ENCODE measurements at regions not wholly inside any gene's neighbourhood (a gene's known extent, or its start where the extent isn't known, plus 50 kb on each side); places are given as distances from the start of the nearest gene placed in this dataset.

DNA sequence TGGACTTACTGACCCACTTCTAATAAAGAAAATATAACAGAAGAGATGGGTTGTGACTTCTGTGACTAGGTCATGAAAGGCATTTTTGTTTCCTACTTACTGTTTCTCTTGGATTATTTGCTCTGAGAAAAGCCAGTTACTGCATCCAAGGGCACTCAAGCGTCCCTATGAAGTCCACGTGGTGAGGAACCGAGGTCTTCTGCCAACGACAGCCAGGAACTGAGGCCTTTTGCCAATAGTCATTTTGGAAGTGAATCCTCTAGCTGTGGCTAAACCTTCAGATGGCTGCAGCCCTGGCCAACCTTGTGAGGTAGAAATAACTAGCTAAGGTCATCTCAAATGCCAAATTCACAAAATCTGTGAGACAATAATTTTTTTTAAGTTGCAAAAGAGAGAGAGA, 449.8 kb upstream of the RGPD4 start:
- no peak overlapping the region for H3K4me3 ChIP-seq (ENCODE audit: low read depth, low read length)
- no peak for DNase-seq (ENCODE audit: low read depth)
- no peak for TF ChIP-seq CTCF (IDR thresholded peaks at IDR 0.05; ENCODE audit: insufficient read depth, low read depth, low read length, missing control alignments)

GRCh38 chr2:107380912-107381311, 445.8 kb upstream of the RGPD4 start:
- H3K4me3 ChIP-seq (ENCODE audit: low read depth, low read length), result no peak overlapping the region
- TF ChIP-seq CTCF (IDR thresholded peaks at IDR 0.05; ENCODE audit: insufficient read depth, low read depth, low read length, missing control alignments), result no peak
- no peak for DNase-seq (ENCODE audit: low read depth)

DNA sequence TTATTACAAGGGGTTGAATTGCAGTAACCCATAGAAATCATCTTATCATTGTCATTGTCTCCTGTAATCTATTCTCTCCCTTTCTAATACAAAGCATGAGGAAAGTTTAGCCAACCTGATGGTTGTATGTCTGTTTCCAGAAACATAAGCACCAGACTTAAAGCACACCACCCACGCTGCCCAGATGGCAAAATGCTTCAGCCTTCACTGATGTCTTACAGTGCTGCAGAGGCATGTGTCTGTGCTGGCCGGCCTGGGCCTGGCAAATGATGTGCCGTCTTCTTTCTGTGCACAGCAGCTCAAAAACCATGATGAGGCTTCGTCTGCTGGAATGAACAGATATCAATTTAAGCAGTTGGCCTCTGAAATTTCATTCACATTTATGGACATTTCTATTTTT, 443.0 kb upstream of the RGPD4 start:
- H3K4me3 ChIP-seq (ENCODE audit: low read depth, low read length), result no peak overlapping the region
- TF ChIP-seq CTCF (IDR thresholded peaks at IDR 0.05; ENCODE audit: insufficient read depth, low read depth, low read length, missing control alignments), result no peak
- DNase-seq (ENCODE audit: low read depth), result no peak

DNA sequence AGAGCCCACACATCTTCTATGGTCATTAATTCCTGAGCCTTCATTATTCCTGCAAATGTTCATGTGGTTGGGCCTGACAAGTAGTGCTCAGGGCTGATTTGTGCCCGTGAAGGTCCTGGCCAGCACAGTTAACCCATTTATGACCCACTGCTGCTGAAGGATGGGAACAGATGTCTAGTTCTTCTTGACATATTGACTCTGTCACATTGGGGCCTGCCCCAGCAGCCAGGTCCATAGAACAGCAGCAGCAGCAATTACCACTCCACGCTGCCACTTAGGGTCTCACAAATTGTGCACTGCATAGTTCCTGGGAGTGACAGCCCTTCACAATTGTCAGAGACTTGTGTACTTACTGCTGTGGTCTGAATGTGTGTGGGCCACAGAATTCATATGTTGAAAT, 442.3 kb upstream of the RGPD4 start:
- TF ChIP-seq CTCF (IDR thresholded peaks at IDR 0.05; ENCODE audit: insufficient read depth, low read depth, low read length, missing control alignments), result no peak
- no peak for DNase-seq (ENCODE audit: low read depth)
- H3K4me3 ChIP-seq (ENCODE audit: low read depth, low read length), result no peak overlapping the region

- no peak for TF ChIP-seq CTCF (IDR thresholded peaks at IDR 0.05; ENCODE audit: insufficient read depth, low read depth, low read length, missing control alignments)
- no peak overlapping the region for H3K4me3 ChIP-seq (ENCODE audit: low read depth, low read length)
- no peak for DNase-seq (ENCODE audit: low read depth)
These were observed 440.8 kb upstream of the RGPD4 start for GRCh38 chr2:107385921-107386320.

GRCh38 chr2:107392241-107392704, 434.4 kb upstream of the RGPD4 start:
- no peak overlapping the region for H3K4me3 ChIP-seq (ENCODE audit: low read depth, low read length)
- TF ChIP-seq CTCF (IDR thresholded peaks at IDR 0.05; ENCODE audit: insufficient read depth, low read depth, low read length, missing control alignments), result no peak
- no peak for DNase-seq (ENCODE audit: low read depth)

GRCh38 chr2:107393516-107393915, 433.2 kb upstream of the RGPD4 start:
- no peak for DNase-seq (ENCODE audit: low read depth)
- no peak for TF ChIP-seq CTCF (IDR thresholded peaks at IDR 0.05; ENCODE audit: insufficient read depth, low read depth, low read length, missing control alignments)
- H3K4me3 ChIP-seq (ENCODE audit: low read depth, low read length), result no peak overlapping the region

Data from GM12865 (cell line).